Heart left ventricle (tissue), 13 donors: ENCODE measurements at regions not wholly inside any gene's neighbourhood (a gene's known extent, or its start where the extent isn't known, plus 50 kb on each side); places are given as distances from the start of the nearest gene placed in this dataset.

Source experiments
- POLR2A ChIP-seq, 2 donors: fragments of 450-650 bp; IDR thresholded peaks; one replicate each; pipeline ENCODE4 v1.6.1; 2017; ENCODE audit warnings: antibody characterized with exemption in 2 of 2, mild to moderate bottlenecking in 2 of 2, moderate library complexity in 2 of 2
- TF ChIP-seq, protein P1 (sequence below), 12 donors: fragments of 200-600 bp; sonication (generic) in 4 of 12; IDR thresholded peaks; one replicate each; pipeline versions ENCODE4 v1.5.0 to v1.8.0; 2018 to 2022; ENCODE audit warnings: antibody characterized with exemption in 12 of 12, mild to moderate bottlenecking in 5 of 12
- donor health status: ischemic (EF 13 %, LVEDD 7.1; RV severe dilation, severe dysfunction).
- donor health status: DM: no; HTN: yes; CAD: no.
- donor health status: DM: no; HTN: no; CAD: no.
- donor health status: ischemic (EF 25% LVEDD 6.9; RV normal size, moderate dysfunction).
- donor health status: ischemic (EF 25% LVEDD 5.7; RV mildly dilated, moderate dysfunction).
- donor health status: ischemic (EF 35%, LVEDD 5.7; RV mildly dilated, moderate dysfunction).
- donor health status: nonischemic (EF 11% LVEDD 7.7; RV severe dilation, severe dysfunction).
- donor health status: DM: yes; HTN: yes; CAD: no.
- donor health status: PGD.
- donor health status: ischemic (EF 29% LVEDD 5.4; RV normal size, mild dysfunction).
- donor health status: nonischemic (EF 23%, LVEDD 6.1; RV moderate dilation, normal function).

GRCh38 chr6:138030872-138031271 lies 76.3 kb downstream of the PERP start:
- TF ChIP-seq, protein P1, sequence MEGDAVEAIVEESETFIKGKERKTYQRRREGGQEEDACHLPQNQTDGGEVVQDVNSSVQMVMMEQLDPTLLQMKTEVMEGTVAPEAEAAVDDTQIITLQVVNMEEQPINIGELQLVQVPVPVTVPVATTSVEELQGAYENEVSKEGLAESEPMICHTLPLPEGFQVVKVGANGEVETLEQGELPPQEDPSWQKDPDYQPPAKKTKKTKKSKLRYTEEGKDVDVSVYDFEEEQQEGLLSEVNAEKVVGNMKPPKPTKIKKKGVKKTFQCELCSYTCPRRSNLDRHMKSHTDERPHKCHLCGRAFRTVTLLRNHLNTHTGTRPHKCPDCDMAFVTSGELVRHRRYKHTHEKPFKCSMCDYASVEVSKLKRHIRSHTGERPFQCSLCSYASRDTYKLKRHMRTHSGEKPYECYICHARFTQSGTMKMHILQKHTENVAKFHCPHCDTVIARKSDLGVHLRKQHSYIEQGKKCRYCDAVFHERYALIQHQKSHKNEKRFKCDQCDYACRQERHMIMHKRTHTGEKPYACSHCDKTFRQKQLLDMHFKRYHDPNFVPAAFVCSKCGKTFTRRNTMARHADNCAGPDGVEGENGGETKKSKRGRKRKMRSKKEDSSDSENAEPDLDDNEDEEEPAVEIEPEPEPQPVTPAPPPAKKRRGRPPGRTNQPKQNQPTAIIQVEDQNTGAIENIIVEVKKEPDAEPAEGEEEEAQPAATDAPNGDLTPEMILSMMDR (IDR thresholded peaks at IDR 0.05): no peak
- TF ChIP-seq POLR2A (IDR thresholded peaks at IDR 0.05): no peak
